ENCODE measurements at regions not wholly inside any gene's neighbourhood (a gene's known extent, or its start where the extent isn't known, plus 50 kb on each side); places are given as distances from the start of the nearest gene placed in this dataset.

DNA sequence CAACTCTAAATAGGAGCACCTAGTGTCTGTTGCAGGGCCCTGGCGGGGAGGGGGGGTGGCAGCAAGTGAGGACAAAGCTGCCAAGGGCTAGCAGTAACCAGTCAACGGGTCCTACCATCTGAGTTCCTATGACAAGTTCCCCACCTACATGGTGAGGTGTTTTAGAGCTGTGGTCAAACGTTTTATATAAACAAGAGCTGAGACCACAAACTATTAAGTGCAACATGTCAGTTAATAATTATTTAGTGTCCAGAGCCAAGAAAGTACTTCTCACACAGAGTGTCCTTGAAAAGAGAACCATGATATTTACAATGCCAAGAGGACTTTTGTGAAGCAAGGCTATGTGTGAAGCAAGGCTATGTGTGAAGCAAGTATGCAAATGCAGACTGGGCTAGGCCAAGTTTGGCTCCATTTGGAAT, 434.7 kb downstream of the TNS3 start:
- peak; percentile 100 for DNase-seq (ENCODE audit: low read depth)

DNA sequence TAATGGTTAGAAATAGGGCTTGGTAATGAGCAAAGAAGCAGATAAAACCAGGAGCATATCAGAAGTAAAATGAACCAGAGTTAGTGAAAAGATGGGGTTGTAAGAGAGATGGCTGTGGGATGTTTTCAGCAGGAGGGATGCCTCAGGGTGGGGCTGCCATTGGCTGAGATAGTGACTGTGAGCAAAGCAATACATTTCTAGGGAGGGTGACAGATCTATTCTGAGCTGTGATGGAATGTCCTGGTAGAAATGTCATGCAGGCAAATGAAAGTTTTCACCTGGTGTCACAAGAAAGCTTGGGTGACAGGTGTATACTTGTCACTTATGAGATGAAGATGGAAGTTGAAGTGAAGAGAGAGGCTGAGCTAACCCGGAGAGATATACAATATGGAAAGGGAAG, 435.9 kb downstream of the TNS3 start:
- DNase-seq (ENCODE audit: low read depth), result no peak

DNA sequence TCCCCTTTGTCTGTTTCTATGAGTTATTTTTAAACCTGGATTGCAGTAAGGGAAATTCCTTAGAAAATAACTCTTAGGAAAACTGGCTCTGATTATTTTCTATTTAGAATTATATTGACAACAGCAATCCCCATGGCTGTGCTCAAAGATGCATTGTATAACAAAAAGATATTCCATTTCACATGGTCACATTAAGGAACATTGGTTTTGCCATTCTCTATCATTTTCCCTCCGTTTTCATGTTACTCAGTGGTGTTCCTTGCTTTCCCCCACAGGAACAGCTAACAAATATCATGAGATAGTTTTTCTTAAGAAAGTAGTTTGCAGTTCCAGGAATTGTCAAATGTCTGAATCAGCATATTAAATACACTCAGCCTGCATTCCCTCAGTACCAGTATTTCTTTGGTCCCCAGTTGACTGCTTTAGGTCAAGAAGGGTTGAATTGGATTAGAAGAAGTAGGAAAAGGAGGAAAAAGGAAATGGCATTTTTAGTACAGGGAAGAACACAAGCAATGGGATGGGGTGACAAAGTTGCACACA, 436.7 kb downstream of the TNS3 start:
- DNase-seq (ENCODE audit: low read depth), result peak; percentile 56

DNA sequence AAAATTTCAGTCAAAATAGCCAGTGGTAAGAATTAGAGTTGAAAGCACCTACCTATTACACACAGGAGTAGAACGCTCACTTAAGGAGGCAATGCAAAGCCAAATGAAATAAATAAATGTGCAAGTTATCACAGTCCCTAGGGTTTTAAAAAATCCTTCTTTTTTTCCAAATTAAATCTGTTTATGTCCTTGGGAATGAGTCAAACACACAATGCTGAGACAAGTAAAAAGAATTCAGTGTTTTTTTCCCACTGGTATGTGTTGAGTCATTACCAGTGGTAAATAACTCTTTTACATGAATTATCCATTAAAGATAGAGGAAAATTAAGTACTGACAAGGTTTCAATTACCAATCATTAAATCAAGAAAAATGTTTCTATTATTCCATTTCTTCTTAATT, 438.6 kb downstream of the TNS3 start:
- peak; percentile 94 for DNase-seq (ENCODE audit: low read depth)

DNA sequence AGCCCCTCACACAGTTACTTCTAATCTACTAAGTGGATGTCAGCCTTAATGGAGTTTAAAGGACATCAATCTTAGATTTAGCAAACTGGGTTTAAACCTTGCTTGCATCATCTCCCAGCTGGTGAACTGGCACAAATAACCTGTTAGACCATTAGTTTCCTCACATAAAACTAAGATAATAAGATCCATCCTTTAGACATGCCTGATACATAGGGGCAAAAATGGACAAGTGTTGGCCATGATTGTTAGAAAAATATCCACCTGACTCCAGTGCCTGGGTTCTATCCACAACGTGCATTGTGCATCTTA, 439.1 kb downstream of the TNS3 start:
- DNase-seq (ENCODE audit: low read depth), result no peak

DNA sequence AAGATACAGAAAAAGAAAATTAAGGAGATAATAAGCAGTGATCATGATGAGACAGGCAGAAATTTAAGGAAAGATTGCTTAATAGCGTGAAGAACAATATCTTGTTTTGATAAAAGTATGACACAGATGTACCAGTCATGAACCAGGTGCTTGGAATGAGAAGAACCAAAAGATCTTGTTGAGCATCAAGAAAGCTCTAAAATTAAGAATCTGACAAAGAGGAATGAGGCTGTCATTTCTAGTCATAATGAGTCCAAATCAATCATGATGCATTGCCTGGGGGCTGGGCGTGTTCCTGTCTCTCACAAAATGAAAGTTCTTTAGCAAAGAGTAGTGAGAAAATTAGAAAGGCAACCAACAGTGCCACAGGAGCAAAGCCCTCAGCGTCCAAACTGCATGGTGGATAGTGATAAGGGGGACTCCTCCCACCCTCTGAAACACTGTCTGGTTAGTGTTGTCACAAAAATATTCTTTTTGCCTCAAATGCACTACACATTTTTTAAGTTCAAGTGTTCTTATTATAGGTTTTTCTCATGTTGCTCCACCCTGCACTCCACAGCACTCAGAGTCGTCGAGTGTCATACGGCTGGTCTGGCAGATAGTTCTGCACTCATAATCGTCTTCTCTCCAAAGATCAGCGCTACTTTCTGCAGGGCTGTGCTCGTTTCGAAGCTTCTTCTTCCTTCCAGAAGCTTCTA, 439.6 kb downstream of the TNS3 start:
- DNase-seq (ENCODE audit: low read depth), result no peak

DNA sequence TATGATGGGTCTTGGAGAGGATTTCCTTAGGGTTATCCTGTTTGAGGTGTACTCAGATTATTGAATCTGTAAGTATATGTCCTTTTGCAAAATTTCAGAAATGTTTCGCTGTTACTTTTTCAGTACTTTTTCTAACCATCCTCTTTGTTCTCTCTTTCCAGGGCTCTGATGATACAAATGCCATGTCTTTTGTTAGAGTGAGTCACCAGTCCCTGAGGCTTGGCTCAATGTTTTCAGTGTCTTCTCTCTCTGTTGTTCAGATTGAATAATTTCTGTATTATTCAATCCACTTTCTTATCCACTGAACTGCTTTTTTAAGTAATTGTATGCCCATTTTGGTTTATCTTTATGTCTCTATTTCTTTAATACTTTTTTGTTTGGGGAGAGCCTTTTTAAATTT, 449.4 kb downstream of the TNS3 start:
- DNase-seq (ENCODE audit: low read depth), result peak; percentile 33

DNA sequence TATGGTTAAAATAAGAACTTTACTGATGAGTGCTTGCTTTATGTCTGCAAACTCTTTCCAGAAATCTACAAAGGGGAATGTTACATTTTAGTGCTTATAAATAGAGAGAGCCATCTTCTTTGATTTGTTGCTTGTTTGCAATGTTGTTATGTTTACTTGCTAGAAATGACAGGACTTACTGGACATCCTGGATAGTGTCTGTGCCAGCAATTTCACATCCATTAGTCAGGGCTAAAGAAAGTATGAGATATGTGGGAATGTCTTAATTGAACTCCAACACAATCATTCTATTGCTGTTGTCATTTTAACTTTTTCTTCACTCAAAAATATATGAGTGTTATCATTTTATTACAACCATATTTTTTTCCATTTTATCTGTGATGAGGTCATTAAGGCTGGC, 453.2 kb downstream of the TNS3 start:
- no peak for DNase-seq (ENCODE audit: low read depth)

DNA sequence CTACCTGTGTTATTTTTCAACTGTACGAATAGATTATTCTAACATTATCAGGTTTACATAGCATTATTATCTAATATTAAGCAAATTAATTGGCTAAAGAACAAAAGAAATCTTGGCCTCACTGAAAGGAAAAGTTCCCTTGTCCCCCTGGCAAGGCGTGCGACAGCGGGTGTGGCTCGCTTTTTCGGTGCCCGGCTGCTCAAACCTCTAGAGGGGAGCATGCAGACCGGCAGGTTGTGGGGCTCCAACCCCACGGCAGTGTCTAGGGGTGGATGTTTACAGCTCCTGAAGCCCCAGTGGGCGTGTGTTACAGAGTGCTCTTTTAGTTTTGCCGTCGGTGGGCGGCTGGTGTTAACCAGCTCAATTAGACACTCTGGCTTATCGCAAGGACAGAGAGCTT, 456.4 kb downstream of the TNS3 start:
- no peak for DNase-seq (ENCODE audit: low read depth)

DNA sequence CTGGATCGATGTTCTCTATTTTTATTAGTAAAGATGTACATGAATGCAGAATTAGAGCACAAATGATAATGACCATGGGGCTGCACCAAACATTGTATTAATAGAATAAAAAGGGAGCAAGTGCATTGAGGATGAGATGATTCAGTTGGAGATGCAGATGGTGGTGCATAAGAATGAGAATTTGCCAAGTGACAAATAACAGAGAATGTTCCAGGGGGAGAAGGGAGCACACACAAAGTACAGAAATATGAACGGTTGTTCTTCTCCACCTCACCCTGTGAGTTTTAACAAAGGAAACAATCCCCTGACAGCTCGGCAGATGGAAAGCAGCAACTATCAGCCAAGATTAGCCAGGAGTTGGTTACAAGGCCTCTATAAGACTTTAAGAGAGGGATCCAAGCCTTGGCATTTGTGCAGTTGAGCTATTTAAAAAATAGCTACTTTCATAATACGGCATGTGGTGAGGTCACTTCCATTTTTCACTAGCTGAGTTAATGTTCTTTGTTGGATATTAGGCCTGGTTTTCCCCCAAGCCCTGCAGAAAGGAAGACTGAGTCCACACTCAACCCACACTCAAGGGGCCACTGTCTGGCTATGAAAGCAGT, 462.5 kb downstream of the TNS3 start:
- no peak for DNase-seq (ENCODE audit: low read depth)

DNA sequence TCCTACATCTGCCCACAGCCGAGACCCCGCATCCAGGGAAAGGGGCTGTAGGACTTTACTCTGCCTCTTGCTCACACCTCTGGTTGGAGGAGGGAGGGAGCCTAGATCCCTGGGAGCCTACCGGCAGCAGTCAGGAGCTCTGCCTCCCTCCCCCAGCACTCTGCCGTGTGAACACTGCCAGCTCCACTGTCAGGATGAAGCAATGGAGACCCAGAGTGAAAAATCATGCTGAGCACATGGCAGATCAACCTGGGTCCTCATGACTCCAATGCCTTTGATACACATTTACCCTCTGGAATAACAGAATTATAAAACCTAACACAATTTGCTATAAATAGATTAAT, 477.7 kb downstream of the TNS3 start:
- DNase-seq (ENCODE audit: low read depth), result peak; percentile 11

DNA sequence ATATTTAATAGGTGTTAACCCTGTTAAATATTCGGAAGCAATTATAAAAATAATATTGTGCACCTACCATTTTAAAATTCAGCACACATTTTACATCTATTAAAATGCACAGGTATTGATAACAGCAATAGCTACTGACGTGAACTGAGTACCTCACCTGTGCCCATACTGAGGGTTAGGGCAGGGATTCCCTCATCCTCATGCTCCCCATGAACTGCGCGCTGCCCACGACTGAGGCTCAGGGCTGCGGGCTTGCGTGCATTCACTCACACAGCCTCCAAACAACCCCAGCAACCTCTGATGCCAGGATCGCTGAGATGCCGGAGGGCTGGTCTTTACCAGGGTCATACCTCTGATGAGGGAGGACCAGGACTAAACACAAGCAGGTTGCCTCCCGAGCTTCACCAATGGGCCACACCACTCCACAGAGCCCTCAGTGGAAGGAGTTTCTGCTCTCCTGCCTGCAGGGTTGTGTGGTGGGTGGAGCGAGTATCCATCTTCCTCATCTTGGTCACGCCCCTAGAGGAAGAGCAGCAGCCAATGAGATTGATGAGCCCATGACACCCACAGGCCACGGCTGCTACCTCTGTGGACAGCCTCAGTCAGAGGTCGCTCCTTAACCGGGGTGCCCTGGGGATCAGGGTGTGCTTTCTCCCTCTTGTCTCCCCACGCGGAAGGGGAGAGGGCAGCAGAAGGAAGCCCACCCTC, 478.3 kb downstream of the TNS3 start:
- no peak for DNase-seq (ENCODE audit: low read depth)

DNA sequence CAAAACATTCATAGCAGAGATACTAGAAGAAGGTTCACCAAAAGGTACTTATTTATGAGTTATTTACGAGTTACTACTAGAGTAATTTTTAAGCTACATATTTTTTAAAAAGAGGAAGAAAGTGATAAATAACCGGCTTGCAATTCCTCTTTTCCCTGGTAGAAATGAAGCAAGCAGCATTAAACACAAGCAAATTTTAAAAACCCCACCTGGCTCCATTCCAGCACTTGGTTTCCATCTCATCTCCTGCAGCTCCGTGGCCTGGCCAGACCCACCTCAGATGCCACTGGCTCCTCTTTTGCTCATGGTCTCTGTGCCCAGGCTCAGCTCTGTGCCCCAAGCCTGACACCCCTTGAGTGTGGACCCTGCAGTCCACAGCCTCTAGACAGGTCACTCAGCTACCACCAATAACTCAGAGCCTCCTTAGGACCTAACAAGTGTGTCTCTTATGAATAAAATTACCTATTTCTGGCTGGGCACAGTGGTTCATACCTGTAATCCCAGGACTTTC, 479.5 kb downstream of the TNS3 start:
- no peak for DNase-seq (ENCODE audit: low read depth)

DNA sequence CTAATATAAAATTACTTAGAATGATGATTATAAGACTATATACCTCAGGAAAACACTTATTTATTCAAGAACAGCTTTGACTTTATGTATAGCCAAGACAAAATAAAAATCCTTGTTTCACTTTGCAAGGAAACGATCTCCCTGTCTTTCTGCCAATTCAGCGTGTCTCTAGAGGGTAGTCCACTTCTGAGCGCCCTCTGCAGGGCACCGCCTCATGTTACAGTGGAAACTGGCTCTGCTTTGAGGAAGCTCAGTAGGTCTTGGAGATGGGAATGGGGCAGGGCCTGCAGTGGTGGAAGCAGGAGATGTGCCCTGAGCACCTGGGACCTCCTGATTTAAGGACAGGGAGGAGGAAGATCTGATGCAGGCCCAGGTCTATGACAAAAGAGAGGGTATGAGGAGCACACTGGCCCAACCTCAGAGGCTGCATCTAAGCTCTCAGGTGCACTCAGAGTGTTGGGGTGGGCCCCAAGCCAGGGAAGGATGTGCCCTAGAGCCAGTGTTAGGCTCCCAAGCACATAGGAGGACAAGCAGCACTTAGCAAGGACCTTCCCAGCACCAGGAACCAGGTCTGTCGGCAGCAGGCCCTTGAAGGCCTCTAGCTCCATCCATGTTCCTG, 481.0 kb downstream of the TNS3 start:
- DNase-seq (ENCODE audit: low read depth), result peak; percentile 54

DNA sequence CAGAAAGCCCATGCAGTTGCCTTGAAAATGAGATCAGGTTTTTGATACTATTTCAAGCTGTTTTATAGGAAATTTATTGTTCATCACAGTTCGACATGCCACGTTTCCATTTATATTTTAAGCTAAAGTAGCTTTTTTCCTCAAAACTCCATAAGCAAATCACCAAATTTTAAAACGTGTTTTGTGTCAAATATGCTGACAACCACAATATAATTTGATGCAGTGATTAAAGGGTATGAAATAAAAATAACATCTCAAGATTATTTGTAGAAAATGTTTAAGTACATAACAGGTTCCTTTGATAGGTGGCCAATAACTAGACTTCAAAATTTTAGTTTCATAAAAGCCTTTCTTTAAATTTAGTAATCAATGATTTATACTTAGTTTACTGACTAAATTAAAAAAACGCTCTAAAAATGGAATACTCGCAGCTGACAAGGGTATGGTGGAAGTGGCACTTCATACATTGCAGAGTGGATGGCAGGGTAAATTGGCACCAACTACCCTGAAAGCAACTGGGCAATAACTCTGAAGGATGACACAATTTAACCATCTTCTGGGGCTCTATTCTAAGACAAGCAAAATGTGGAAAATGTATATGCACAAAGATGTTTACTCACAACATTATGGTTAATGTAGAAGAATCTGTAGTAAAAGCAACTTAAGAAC, 481.6 kb downstream of the TNS3 start:
- DNase-seq (ENCODE audit: low read depth), result no peak

DNA sequence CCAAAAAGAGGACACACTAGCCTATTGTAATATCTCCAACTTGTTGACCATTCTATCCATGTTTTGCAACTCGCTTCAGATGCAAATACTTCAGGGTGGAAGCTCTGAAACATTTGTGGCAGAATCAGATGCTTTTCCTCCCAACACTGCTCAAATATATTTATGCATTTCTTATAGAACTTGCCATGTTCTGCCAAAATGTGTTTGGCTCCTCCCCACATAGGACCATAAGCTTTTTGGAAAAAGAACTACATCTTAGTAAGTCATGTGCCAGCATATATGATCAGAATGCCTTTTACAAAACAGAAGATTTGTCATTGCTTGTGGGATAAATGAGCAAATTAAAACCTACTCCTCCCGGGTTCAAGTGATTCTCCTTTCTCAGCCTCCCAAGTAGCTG, 484.5 kb downstream of the TNS3 start:
- DNase-seq (ENCODE audit: low read depth), result no peak

DNA sequence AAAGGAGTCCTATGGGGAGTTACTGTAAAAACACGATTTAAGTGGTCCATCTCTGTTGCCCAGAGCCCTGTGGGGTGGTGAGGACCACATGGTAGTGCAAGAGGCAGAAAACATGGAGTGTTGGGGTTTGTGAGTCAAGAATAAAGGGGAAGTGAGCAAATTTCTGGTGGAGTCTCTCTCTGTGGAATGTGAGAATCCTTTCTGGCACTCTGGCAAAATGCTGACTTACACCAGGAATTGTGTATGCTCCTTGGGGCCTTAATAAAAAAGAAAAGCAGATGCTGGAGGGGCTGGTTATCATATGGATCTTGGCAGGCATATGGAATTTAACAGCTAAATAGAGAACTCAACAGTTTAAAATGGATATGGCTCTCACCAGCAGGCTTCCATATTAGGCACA, 486.0 kb downstream of the TNS3 start:
- no peak for DNase-seq (ENCODE audit: low read depth)

DNA sequence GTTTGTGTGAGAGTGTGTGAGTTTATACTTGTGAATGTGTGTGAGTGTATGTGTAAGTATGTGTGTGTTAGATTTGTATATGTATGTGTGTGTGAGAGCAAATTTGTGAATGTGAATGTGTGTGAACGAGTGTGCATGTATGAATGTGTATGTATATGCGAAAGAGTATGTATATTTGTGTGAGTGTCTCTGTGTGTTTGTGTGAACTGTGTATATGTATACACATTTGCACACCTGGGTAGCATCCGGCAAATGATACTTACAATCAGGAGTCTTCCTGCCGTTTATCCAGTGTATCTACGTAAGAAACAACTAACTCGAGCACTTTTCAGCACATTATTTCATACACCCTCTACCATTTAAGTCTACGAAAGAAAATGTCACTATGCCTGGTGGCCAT, 487.4 kb downstream of the TNS3 start:
- DNase-seq (ENCODE audit: low read depth), result no peak

DNA sequence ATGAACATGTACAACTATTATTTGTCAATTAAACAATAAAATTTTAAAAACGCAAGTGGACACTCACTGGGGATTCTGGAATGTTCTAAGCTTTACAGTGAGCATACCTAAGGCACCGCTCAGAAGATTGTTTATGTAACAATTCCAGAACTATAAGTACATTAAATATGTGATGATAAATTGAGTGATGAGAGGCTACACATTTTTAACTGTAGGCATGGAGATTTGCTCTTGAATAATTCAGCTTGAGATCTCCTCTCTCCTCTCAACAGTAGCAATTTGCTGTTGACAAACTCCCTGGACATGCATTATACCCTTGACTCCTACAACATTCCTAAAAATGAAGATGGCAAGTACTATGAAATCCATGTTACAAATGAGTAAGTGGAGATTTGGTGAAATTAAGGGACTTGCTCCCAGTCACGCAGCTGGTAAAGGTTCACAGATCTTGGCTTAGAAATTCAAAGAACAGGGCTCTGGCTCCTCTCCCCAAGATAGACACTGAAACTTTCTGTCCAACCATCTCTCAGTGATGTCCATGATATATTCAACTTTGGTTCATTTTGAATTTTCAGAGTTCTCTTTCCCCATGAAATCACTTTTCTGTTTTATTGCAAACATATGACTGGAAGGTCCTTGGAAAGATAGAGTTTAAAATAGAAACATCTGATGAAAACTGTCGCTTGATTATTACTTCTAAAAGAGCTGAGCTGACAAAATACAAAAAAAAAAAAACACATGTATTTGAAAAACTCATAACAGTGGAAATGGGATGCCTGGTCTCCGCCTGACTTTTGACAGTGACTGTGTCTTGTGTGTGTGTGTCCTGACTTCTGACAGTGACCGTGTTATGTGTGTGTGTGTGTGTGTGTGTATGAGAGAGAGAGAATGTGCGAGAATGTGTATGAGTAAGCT, 488.3 kb downstream of the TNS3 start:
- no peak for DNase-seq (ENCODE audit: low read depth)

DNA sequence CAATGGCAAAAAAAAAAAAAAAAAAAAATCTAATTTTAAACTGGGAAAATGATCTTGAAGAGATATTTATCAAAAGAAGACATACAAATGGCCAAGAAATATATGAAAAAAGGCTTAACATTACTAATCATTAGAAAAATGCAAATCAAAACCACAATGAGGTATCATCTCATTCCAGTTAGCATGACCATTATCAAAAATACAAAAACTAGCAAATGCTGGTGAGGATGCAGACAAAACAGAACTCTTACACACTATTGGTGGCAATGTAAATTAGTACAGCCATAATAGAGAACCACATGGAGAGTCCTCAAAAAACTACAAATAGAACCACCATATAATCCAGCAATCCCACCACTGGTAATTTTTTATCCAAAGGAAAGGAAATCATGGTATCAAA, 489.6 kb downstream of the TNS3 start:
- DNase-seq (ENCODE audit: low read depth), result no peak

DNA sequence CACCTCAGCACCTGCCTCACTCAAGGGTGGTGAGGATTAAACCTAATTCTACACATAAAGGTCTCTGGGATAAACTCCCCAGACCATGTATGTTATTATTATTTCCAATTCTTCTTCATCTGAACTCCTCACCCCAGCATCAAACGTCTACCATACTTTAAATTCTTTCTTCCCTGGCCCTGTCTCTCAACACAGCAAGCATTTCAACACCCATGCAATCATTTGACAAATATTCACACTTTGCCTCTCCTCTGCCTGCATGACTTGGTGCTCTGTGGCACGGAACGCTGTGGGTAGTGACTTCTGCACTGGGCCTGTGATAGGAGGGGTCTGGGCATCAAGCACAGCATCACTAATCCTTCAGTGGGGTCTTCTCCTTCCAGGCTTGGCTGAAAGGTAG, 490.8 kb downstream of the TNS3 start:
- DNase-seq (ENCODE audit: low read depth), result peak; percentile 89

Data from renal cortical epithelial cell (primary cell).